Activated CD4-positive, alpha-beta T cell treated with anti-CD3 and anti-CD28 coated beads, Interleukin-2, amount 50 U/mL, for 16 hours (primary cell): ENCODE measurements at regions not wholly inside any gene's neighbourhood (a gene's known extent, or its start where the extent isn't known, plus 50 kb on each side); places are given as distances from the start of the nearest gene placed in this dataset.
"Not testable (repeated sequence)": the region's sequence is repeated elsewhere in the genome, so short reads cannot be mapped to it uniquely, and the experiment has no call there.

Experiments used
- DNase-seq: peaks from one replicate; pipeline ENCODE4 v3.0.0-alpha.2; 2020

DNA sequence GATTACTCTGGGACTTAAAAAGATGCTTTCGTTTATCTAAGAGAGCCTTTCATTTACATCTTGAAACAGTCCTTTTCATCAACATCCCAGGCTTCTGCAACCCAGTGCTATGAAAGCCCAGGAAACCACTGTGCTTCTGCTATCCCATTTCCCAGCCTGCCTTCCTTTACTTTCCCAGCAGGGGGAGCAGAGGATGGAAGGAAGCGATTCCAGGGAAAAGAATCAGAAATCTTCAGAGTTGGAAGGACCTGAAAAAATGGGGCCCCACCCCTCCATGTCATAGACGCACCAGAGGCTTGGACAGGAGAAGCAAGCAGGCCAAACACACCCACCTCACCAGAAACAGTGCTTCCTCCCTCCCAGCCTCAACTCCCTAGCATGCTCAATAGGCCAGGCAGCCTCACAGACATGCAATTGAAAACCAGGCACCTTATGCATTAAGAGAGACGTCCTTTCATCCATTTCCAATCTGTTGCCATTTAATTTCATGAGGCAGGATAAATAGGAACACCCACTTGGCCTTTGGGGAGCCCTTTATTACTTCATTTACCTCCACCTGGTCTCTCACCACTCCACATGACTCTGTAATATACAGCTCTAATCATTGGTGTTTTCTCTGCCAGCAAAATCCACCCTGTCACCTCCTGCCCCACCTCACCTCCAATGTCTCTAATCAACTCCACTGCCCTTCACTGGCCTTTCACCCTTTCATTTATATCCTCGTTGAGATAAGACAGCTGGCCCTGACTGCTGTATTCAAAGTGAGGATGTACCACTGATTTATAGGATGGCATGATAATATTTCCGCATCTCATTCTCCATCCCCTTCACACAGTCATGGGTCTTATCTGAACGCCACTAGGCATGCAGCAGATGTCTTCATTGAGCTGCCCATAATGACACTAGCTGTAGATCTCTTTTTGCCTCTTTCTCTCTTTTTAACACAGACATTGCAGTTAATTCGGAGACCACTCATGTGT lies 583.9 kb downstream of the NTRK3 start:
- DNase-seq: no peak

DNA sequence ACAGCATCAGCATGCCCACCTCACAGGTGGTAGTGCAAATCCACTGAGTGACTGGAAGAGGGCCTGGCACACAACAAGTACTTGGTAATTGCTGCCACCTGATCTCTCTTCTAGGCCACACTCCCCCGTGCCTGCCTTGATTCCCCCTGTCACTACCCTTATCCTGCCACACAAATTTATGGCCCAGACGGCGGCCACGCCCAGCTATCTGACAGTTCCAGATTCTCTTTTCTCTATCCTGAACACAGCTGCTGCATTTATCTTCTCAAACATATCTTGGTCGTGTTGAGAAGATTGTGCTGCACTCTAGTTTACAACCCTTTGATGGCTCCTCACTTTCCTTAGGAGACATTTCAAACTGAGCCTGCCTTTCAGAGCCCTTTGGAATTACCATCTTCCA lies 585.2 kb downstream of the NTRK3 start:
- no peak for DNase-seq

DNA sequence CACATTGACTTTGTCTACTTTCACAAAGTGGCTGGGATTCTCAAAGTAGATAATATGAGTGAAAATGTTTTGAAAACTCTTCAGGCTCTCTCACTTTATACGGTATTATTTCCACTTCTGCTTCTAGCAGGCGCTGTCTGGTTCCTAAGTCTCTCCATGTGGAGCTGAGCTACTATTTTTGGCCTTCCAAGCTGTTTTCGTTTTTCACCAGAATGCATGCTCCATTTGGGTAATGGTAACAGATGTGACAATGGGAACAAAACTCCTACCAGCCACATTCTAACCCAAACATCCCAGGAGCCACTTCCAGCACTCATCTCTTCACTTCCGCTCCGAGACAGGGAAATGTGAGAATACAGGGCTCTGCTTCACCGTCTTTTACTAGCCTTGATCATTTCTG lies 586.7 kb downstream of the NTRK3 start:
- DNase-seq: no peak

DNA sequence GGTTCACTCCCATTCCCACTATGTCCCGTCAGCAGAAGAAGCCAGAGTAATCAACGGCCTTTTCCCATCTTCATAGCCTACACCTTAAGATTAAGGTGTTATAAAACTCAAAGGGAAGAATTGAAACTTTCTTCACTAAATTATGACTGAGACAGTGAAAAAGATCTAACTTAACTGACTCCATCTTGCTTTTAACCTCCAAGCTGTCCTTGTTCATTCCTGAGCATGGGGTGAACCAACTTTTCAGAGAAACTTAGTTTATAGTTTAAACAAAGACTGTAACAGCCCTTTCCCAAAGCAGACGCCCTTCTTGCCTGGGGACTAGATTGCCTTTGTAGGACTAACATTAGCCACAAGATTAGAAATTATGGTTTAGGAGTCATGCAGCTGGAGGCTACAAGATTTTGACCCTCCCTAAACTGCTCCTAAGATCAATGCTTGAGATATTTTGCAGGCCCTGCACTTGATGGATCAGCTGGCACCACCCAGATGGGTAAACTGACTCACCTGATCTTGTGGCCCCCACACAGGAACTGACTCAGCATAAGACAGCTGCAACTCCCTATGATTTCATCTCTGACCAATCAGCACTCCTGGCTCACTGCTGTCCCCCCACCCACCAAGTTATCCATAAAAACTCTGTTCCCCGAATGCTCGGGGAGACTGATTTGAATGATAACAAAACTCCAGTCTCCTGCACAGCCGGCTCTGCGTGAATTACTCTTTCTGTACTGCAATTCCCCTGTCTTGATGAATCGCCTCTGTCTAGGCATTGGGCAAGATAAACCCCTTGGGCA lies 587.6 kb downstream of the NTRK3 start:
- not testable (repeated sequence) for DNase-seq

DNA sequence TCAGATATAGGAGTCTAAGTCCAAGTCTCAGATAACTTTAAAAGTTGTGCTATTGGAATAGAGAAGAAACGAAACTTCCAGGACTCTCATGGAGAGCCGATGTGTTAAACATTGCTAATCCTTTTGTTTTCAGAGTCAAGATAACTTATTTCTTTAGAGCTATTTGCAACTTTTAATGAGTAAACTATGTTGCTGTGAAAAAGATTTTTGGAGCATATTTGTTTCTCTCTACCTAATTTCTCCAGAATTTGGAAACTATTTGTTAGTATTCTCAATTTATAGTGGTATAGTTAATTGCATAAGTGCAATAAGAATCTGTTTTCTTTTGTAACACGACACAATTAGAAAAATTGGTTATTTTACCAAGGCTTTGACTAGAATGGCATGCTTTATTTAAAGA lies 588.9 kb downstream of the NTRK3 start:
- no peak for DNase-seq

DNA sequence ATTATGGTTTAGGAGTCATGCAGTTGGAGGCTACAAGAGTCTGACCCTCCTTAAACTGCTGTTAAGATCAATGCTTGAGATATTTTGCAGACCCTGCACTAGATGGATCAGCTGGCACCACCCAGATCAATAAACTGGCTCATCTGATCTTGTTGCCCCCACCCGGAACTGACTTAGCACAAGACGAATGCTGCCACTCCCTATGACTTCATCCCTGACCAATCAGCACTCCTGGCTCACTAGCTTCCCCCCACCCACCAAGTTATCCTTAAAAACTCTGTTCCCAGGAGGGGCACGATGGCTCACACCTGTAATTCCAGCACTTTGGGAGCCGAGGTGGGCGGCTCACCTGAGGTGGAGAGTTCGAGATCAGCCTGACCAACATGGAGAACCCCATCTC lies 594.0 kb downstream of the NTRK3 start:
- DNase-seq: no peak

DNA sequence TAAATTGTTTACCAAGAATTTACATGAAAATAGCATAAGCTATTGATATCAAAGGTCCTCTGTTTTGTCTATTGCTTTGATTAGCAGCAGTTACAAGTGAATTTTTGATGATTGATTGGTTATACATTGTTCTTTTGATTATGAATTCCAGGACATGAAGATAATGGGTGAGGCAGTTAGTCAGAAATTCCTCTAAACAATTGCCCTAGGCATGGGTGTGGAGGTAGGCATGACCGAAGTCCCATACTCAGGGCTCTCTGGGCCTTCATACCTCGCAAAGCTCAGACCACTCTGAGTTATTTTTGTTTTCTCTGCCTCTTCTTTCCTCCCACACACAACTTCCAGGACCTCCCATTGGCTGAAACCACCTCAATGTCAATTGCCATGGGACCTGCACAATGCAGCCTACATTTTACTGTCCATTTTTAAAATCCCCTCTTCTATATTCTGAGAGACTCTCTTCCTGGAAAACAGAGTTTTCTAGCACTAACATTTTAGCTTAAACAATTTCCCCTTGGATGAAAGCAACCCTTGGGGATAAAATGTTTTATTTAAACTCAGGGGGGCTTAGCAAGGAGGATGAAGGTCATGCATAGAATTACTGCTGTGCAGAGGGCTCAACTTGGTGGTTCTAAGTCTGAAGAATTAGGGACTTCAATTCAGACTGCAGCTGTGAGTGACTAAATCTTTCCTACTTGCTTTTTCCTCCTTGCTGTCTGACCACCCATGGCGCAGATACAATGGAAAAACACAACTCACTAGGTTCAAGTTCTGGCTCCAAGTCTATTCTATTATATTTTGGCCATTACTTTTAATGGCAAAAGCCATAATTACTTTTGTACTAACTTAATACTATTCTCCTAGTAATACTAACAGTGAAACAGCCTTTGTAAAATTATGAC lies 594.8 kb downstream of the NTRK3 start:
- DNase-seq: no peak

DNA sequence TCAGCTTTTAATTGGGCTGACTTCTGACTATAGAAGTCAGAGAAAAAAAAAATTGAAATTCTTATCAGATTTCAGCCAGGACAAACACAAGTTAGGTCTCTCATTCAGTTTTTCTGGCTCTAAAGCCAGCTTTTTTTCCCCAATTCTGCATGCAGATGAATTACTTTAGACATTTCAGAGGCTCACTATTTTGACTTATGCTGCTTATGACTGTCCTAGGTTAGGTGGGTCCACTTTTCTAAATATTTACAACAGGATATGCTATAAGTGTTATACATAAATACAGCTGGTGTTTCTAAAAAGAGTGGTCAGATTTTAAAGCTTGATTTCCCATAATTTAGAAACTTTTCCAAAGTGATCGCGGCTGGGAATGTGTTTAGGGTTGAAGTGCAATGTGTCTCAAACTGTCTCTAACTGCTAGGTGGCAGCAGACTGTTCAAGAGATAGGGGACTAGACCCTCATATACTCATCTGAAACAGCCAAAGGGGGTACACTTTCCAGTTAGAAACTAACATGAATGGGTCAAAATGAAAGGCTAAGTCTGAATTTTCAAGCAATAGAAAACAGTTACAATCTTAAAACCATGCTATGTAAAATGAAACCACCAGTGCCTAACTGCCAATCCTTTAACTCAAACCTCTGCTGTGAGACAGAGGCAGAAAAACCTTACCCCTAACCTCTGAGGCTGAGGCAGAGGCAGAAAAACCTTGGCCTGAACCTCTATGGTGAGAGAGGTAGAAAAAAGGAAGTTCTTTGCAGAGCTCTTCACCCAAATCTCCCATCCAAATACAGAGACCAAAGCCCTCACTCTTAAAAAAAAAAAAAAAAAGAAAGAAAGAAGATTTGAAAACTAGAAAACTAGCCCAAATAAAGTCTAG lies 596.0 kb downstream of the NTRK3 start:
- DNase-seq: no peak

DNA sequence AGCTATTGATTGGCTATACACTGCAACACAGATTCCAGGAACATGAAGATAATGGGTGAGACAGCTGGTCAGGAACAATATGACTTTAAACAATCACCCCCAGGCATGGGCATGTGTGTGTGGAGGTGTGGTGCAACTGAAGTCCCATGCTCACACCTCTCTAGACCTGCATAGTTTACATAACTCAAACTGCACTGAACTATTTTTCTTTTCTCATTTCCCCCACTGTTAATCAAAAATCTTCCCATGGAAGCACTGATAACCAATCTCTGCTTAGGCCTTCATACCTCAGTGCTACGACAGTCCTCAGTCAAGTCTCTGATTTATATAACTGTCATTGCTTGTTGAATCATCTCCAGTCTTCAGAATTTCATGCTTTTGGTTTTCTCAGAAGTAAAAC lies 600.2 kb downstream of the NTRK3 start:
- no peak for DNase-seq

DNA sequence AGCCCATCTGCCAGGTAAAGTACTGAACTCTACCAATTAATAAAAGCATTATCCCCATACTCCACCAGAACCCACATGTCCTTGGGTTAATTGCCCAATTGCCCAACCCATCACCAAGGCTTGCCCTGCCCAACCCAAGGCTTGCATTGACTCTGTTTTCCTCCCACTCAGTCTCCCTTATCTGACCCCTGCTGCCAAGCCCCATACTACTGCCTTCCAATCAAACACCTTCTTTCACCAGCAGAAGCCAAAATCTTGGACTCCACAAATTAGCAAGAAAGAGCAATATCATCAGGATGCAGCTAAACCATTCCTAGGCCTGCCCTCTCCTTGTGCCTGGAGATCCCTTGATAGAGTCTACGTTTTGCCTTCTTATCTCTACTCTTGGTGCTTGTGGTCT lies 602.9 kb downstream of the NTRK3 start:
- no peak for DNase-seq

DNA sequence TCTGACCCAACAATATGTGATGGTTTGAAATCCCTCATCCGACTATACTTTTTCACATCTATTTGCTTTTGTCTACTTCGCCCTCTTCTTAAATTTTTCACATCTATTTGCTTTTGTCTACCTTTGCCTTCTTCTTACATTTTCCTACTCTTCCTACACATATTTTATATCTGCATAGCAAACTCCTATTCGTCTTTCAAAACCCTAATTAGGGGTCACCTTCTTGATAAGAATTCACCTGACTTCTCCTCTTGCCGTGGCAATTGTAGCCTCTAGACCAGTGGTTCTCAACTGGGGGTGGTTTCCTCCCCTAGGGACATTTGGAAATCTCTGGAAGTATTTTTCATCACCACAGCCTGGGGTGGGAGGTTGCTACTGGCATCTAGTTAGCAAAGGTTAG lies 607.4 kb downstream of the NTRK3 start:
- no peak for DNase-seq

DNA sequence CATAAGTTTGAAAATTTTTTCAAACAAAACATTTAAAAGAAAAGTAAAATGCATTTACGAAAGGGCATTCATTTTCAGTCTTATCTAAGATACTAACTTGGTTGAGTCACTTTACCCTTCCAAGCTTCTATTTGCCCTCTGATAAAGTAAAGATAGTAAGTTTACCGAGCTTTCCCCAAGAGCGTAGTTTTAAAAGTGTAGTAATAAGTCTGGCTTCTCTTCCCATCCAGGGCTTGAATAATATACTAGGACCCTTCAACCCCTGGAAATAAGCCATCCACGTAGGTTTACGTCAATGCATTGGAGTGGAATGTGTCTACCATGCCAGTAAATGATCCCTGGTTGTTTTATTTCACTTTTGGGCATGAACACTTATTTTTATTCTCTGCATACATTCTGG lies 608.3 kb downstream of the NTRK3 start:
- no peak for DNase-seq

DNA sequence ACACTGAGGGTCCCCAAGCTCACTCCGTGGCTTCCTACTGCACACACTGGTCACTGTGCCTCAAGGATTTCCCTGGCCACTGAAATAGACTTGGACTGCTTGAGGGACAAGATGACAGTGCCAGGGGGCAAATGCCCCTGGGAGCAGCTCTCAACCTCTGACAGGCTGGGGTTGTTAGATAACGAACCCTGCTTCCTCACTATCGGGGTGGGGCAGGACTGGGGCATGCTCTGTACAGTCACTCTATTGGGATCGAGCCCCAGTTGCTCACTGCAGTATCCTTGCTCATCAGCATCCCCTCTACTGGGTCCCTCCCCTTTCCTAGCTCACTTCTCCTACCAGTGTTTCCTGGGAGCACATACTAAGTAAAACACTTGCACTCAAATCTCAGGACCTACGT lies 610.8 kb downstream of the NTRK3 start:
- no peak for DNase-seq

DNA sequence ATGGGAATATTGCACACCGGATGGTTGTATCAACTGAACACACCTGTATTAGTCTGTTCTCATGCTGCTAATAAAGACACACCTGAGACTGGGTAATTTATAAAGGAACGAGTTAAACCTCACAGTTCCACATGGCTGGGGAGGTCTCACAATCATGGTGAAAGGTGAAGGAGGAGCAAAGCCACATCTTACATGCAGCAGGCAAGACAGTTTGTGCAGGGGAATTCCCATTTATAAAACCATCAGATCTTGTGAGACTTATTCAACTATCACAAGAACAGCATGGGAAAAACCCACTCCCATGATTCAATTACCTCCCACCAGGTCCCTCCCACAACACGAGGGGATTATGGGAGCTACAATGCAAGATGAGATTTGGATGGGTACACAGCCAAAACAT lies 613.5 kb downstream of the NTRK3 start:
- DNase-seq: not testable (repeated sequence)

DNA sequence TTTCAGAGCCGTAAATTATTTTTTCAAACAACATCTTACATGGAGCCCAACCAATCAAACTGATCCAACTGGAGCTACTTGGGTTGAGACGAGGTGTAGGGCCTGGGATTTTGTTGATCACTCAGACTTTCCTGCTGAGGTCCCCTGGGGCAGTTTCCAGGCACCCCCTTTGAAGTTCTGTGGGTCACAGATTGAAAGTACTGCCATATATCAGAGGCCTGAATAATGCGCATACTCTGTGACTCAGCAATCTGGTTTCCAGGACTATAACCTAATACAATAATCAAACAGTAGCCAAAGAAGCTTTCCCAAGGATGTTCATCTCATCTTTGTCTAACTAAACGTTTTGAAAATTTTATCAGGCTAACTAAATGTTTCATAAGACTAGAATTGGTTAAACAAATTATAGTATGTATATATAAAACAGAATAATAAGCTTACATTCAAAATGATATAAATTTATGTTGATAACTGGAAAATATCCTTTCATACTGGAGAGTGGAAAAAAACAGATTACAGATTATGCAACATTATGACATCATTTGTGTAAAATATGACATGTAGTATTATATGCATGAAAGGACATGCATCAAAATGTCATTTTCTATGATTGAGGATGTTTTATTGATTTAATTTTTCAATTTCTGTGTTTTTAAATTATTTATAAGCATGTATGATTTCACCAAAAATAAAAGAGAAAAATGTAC lies 617.1 kb downstream of the NTRK3 start:
- no peak for DNase-seq

DNA sequence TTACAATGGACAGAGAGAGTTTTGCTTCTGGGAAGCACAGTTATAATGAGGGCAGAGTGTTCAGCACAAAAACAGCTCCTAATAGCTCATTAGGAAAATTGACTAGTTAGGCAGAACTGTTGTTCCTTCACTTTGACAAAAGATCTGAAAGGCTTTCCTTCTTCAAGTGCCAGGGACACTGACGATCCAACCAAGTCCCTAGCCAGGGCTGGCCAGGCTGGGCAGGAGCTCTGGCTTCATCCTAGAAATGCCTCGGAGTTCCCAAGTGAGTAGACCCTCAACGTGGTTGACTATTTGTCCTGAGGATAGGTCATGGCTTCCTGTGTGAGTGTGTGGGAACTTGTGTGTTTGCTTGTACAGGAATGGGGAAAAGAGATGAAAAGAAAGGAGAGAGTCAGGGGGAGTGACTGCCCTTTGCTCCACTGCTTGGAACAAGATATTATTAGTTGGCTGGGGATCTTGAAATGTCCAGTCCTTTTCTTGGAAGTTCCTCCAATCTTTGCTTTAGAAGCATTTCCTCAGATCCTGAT lies 617.9 kb downstream of the NTRK3 start:
- no peak for DNase-seq

DNA sequence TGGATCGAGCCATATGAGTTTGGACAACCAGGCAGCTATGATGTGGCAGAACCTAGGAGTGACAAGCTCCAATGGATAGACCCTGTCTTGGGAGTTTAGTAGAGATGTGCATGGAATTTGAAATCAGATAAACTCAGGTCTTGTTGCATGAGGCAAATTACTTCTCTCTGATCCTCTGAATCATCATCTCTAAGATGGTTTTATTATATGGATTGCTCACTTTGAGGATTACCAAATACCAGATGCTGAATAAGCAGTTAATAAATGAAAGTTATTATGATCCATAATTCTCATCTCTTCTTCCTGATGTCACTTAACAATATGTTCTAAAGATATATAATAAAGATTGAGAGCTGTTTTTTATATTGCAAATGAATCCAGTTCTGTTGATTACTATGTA lies 622.2 kb downstream of the NTRK3 start:
- no peak for DNase-seq

DNA sequence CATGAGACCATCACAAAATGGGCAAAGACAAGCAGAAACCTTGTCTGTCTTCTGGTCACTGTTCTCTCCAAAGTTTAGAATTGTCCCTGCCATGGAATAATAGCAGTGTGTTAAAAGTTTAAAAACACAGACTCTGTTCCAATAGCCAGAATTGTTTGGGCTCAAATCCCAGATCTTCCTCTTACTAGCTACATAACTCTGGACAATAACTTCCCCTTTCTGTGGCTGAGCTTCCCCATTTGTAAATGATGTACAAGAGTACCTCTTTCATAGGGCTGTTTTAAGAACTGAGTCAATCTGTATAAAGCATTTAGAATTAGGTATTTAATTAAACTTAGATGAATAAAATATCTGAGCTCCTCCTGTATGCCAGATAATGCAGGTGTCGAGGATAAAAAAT lies 623.0 kb downstream of the NTRK3 start:
- no peak for DNase-seq

DNA sequence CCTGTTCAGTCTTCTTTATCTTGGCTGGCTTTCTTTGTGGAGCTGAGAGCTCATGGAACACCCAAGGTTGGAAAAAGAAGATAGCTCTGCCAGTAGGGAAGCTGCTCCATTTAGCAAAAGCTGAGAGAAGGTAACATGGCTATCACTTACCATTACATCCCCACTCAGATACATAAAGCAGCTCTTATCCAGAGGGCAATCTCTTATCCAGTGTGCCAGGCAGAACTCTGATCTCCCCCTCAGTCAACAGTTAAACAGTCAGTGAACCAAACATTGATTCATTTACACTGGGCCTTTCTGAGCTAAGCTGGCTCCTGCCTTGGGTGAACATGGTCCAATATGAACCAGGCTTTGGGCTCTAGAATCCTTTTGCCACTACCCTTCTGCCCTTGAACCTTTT lies 624.2 kb downstream of the NTRK3 start:
- DNase-seq: no peak

DNA sequence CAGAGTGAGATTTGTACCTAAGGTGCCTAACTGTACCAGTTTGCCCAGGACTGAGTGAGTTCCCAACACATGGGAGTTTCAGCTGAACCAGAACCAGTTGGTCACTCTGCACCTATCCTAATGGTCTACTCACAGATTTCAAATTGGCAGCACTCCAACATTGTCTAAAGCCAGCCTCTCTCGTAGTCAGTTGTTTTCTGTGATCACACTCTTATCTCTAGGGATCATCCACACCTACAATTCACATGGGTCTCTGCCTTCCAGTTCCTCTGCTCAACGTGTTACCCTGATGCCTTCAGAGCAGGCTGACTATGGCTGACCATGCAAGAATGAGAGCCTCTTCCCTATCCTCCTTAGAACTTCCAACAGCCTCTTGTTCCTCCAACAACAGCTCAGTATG lies 624.8 kb downstream of the NTRK3 start:
- no peak for DNase-seq

DNA sequence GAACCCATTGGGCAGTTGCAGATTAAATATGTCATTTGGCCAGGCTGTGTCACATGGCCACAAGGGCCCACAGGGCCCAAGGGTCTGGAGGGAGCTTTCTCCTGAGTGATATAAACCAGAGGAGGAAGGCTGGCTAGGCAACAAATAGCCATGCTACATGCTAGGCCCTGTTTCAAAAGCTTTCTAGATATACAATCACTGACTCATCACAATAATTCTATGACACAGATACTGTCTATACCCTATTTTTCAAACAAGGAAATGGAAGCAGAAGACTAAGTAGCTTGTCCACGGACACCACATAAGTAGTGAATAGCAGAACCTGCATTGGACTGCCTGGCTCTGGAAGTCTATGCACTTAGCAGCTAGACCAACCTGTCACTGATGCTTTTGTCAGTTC lies 625.4 kb downstream of the NTRK3 start:
- no peak for DNase-seq
